NOMO-1 treated with DMSO at 0.1 percent for 48 hours (cell line): ENCODE measurements at regions not wholly inside any gene's neighbourhood (a gene's known extent, or its start where the extent isn't known, plus 50 kb on each side); places are given as distances from the start of the nearest gene placed in this dataset.

ENCODE experiments used
- DNase-seq: peaks from one replicate; lab custom pipeline; 2025; ENCODE audit not compliant: unreplicated experiment; lab: John Stamatoyannopoulos, UW

DNA sequence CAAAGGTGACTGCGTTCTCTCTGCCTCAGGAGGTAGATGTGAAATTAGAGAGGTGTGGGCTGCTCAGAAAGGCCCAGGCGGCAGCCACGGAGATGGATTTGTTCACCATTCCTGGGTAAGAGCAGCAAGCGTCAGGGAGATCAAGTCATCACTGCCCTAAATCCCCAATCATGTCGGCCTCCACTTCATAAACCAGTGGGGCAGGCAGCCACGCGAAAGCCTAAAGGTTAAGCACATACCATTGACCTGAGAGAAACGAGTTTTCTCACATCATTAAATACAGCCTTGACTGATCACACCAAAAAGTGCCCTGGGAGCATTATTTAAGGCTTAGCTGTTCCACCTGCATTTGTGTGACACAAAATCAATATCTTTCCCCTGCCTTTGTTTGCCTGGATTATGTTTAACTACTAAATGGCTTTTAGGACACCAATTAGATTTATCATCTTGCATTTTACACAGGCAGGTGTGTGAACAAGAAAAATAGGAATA, 50.7 kb upstream of the FOXB1 start:
- no peak for DNase-seq

DNA sequence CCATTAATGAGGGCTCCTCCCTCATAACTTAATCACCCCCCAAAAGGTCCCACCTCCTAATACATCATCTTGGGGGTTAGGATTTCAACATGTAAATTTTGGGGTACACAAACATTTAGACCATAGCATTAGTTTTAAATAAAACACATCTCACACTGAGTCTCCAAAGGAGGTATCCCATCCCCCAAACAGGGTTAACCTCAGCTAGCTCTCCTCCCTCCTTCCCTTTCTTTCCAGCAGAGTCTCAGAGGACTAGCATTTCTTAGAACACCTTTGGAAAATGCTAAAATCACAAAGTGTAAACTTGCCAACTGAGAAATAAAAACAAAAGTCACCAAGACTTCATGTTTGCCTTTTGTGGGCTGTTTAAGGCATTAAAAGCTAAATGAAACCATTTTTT, 51.2 kb upstream of the FOXB1 start:
- DNase-seq = no peak

DNA sequence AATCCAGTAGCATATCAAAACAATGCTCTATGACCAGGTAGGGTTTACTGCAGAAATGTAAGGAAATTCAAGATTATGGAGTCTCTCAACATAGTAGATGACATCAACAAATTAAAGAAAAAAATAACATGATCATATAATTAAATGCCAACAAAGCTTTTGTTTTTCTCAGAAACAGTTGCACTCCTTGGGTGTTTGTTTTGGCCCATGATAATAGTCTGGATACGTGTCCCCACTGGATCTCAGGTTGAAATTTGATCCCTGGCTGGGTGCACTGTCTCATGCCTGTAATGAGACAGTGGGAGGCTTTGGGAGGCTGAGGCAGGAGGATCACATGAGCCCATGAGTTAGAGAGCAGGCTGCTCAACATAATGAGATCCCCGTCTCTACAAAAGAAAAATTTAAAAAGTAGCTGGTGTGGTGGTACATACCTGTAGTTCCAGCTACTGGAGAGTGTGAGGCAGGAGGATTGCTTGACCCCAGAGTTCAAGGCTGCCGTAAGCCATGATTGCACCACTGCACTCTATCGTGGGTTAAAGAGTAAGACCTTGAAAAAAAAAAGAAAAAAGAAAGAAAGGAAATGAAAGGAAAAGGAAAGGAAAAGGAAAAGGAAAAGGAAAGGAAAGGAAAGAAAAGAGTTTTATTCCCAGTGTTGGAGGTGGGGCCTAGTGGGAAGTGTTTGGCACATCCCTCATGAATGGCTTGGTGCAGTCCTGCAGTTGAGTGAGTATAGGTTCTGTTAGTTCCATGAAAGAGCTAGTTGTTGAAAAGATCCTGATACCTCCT, 53.3 kb upstream of the FOXB1 start:
- DNase-seq = no peak

DNA sequence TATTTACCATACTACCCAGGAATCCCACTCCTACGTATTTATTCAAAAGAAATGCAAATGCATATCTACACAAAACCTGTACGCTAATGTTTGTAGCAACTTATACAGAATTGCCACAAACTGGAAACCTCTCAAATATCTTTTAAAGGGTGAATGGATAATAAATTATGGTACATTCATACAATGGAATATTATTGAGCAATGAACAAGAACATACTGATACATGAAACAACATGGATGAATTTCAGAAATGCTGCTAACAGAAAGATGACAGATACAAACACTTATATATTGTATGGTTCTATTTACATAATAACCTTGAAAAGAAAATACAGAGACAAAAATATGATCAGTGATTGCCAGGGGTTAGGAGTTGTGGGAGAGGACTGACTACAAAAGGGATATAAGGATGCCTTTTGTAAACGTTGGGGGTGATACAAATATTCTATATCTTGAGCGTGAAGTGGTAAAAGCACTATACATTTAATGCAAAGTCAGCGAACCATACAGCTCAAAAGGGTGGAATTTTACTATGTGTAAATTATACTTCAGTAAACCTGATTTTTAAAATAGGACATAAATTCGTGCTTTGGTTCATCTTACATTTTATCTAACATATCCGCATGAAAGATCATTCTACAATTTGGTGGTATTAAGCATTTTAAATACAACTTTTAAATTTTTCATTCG, 55.0 kb upstream of the FOXB1 start:
- no peak for DNase-seq

DNA sequence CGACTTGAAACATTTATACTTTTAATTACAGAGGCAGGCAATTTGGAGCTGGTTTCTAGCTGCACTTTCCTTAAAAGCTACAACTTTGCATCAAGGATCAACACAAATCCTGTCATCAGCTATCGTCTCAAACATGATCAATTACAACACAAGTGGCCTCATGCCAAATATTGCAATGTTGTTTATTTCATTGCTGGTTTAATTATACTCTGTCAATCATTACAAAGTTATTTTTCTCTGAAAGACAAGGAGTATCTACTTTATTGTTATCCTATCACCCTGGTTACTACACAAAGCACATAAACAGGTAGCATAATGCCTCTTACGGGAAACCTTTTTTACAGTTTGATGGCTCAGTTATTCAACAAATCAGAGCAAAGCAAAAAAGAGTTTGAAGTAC, 58.0 kb upstream of the FOXB1 start:
- no peak for DNase-seq

DNA sequence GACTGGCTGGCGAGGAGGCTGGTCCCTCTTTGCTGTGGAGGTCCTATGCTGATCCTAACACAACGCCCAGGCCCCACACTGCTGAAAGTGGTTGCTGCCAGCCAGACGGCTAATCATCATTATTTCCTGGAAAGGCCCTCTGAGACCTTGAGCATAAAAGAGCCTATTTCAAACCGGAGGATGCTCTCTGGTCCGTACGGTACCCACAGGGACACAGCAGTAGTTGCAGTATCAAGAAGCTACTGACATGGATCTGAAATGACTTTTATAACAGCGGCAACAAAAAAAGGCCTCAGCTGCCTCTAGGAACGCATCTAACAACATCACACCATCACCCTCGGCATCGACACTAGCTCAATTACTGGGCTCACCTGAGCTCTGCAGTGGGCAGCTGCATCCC, 59.1 kb upstream of the FOXB1 start:
- no peak for DNase-seq

DNA sequence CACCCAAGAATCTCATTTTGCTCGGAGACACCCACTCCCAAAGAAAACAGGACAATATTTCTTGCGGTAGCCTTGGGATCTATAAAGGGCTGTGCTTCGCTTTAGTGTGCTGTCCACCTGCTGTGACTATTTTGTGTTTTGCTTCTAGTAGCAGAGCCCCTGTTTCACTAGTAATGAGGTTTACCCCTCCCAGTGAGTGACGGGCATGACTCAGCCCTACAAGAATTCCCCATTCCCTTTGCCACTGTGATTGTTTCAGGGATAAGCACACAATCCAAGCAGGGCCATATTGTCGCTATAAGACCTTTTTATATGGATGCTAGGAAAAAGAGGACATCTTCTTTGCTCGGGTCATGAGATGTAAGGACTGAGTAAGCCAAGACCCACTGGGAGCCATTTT, 62.5 kb upstream of the FOXB1 start:
- no peak for DNase-seq

DNA sequence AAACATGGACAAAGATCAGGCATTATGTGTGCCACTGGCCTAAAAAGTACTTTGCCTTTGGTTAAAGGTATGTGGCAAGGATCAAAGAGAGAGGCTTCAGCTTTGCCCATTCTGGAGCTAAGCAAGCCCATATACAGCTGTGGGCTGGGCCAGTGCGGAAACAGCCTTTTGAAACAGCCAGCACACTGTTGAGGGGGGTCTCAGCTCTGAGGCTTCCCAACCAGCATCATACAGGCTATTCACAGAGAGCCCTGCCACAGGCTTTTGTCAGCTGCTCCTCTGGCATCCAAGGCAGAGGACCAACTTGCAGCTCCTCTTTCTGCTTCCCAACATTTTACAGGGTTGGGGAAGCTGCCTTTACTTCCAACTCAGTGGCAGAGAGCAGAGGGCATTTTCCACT, 63.2 kb upstream of the FOXB1 start:
- no peak for DNase-seq

DNA sequence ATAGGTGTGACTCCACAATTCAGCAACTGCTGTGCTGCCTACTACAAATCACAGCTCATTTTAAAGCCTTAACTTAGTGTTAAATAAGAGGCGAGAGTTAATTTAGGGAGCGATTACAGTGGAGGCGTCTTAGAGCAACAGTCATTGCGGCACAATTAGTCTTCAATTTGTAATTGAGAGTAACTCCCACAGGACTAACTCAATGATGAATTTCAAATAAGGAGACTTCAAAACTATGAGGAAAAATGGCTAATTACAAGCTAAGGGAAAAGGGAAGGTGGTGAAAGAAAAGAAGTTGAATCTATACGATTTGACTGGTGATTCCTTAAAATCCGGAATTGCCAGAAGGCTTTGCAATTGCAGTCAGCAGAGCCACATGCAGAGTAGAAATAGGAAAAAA, 63.7 kb upstream of the FOXB1 start:
- no peak for DNase-seq

DNA sequence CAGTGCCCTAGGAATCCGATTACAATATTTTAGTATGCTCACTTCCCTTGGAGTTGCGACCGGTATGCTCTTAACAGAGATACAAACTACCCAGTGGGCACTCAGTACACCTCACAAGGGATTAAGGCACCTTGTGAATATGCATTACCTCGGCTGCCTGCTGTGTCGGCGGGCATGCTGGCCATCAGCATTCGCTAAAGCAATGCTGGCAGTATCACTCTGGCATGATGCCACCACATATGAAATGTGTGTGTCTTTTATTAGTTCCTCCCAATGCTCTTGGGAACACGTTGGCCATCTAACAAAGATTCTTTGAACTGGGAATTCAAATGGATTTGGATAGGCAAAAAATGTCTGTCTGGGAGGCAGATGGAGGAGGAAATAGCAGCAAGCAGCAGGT, 67.4 kb upstream of the FOXB1 start:
- no peak for DNase-seq

DNA sequence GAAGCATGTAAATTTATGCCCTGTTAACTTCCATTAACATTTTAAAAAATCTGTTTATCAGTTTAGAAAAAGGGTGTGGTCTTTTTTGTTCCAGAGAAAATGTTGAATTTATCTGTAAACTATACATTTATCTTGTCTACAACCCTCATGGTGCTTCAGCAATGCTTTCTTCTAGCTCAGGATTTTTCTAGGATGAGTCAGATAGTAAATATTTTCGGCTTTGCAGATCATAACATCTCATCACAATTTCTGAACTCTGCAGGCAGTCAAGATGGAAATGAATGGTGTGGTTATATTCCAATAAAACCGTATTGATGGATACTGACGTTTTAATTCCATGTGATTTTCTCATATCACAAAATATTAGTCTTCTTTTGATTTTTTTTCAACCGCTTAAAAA, 70.5 kb upstream of the FOXB1 start:
- DNase-seq = no peak

DNA sequence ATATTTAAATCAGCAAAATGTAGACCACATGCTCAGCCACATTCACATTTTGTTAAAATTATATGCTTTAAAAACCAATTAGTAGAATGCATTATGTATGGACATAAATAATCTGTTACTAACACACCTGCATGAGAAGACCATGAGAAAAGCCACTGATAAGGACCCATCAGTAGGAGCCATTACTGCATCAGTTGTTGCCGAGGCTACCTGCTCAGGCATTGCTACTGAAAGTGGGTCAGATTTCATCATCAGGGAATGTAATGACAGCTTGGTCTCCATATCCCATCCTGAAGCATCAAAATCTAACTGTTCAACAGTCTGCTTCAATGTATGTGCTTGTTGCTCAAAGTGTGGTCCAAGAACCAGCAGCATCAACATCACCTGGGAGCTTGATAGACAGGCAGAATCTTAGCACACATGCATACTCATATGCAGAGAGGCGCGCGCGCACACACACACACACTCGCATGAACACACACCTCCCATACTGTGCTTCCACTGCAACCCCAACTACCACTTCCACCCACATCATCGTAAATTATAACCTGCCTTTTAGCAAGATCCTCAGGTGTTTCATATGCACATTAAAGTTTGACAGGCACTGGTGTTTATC, 72.4 kb upstream of the FOXB1 start:
- no peak for DNase-seq

DNA sequence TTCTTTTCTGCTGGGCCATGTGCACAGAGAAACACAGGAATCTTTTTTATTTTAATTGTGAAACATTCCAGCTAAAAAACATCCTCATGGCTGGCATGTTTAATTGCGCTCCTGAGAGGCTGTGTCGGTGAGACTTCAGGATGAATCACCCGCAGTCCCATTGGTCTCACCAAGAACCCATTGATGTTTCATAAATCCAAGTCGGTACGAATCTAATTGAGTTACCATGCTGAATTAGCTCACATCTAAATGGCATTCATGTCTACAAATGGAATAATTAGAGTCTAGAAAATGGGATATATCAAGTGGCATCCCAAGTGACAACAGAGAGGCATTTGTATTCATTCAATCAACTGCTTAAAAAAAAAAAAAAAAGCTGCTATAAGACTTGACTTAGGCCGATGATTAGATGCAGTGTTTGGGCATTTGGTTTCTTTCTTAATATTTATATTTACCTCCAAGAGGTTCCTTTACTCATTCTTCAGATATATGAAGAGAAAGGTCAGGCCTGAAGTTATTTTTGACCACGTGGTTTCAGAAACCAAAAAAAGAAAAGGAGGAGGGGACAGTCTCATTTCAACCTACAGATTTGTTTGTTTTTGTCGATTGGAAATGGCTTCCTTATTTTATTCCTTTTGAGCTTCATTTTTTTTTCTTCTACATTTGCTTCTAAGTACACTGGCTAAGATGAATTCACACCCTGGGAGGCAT, 79.1 kb upstream of the FOXB1 start:
- no peak for DNase-seq

DNA sequence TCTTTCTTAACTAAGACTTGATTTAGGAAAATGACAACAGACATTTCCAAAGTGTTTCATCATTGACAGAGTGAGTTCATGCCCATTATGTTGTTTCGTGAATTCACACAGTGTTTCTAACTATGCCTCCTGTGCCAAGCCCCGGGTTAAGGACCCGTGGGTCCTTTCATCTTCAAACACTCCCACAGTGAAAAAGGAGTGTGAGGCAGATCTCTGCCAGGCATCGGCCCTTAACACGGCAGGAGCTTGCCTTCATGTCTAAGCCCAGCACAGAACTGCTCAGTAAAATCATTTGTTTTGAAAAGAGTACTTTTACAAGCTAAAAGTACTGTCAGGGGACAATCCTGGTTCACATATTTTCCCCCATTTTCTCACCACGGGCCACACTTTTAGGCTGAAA, 80.0 kb upstream of the FOXB1 start:
- no peak for DNase-seq

DNA sequence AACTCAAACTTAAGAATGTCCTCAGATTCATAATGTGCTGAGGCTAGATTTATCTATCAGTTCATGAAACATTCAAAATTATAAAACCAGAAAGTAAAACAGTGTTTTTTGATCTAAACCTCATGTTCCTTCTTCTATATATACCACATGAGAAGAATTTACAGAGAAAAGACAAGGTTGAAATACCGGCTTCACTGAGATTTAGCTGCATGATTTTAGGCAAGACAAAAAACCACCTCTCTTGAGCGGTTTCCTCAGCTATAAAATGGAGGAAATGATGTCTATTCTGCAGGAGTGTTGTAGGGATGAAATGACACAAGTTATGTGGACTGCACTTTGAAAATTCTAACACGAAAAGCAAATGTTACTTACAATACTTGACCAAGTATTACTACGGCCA, 80.6 kb upstream of the FOXB1 start:
- DNase-seq = no peak

DNA sequence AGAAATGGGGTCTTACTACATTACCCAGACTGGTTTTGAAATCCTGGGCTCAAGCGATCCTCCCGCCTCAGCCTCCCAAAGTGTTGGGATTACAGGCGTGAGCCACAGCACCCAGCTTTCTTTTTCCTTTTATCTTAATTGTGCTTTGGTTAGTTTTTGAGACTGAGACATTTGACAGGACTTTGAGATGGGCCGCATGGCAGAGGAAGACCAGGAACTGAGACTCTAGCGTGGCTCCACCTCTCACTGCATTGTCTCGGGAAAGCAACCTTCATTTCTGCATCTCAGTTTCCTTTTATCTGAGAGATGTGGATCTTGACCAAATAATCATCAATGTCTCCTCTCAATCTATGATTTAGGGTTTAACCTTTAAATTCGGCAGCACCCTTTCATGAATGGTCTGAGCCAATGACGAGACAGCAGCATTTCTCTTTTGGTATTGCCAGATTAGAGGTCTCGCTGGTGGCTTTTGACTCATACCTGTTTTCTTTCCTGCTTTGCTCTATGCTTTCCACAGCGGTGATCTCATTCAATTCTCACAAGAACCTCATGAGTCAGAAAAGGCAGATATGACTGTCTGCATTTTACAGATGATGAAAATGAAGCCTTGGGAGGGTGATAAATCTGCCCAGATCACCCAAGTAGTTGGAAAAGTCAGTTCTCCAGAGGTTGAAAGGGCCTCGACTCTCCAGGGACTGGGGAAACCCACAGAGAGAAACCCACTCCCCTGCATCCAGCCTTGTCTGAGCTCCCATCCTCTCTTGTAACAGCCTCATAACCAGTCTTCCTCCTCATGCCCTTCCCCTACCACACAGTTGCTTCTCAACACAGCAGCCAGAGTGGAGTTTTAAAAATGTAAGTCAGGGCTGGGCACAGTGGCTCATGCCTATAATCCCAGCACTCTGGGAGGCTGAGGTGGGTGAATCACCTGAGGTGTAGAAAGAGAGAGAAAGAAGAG, 84.8 kb upstream of the FOXB1 start:
- no peak for DNase-seq

DNA sequence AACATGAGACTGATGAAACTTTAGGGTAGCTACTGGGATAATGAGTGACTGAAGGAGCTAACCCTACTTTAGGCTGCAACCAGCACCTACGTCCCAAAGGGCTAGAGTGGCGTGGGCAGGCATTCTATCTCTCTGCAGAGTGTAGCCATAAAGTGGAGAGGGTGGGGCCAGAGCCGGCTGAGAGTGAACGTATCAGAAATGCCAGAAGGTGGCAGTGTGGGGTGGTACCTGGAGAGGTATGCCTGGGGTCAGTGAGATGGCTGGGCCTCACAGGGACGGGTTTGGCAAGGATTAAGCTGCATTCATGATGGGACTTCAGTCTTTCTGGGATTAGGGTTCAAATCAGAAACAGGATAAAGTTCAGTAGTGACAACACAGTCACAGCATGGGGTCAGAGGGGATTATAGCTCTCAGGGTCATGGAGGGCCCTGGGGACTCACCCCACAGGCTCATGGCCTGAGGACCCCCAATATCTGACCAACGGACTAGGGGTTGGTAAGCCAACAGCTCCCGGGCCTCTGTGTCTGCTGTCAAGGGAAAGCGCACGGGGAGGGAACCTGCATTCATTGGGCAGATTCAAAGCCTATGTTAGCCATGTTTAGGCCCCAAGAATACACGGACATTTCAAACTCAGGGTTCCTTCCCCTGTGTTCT, 86.5 kb upstream of the FOXB1 start:
- DNase-seq = peak; percentile 42

DNA sequence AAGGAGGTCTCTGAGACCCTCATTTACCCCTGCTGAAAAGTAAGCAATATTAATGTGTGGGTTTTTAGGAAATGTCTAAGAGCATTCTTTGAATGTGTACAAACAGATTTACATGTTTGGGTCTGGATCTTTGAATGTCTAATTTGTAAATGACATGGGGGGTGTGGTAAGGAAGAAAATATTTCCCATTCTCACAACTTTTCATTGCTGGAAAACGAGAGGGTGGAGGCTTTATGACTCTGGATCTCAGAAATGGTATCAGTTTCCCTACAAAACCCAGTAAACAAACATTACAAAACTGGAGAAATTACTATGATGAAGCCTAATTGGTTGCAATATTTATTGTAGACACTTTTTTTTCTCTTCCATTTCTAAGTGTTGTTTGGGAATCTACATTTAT, 98.1 kb upstream of the FOXB1 start:
- no peak for DNase-seq

DNA sequence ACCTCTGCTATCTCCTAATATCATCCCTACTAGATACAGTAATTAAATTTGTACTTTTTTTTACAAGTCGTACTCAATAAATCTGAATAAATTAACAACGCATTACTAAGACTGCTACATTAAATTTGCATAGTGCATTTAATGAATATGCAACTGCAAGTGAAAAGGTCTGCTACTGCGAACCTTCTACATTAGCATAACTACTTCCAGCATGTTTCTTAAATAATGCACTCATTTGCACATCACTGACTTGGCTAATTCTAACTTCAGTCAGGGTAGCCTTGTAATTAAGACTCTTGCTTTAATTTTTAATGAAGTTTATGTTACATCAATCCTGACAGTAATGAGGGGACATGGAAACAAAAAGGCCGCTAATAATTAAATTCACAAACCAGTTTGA, 98.9 kb upstream of the FOXB1 start:
- no peak for DNase-seq
